ENCODE measurements at regions not wholly inside any gene's neighbourhood (a gene's known extent, or its start where the extent isn't known, plus 50 kb on each side); places are given as distances from the start of the nearest gene placed in this dataset.

GRCh38 chr2:415986-416610, 128.2 kb upstream of the ALKAL2 start:
- FAIRE-seq (no peak), DNase-seq (ENCODE audit: low read depth, low spot score) (no peak)
- Histone ChIP-seq H3K79me2 (ENCODE audit: control insufficient read depth, insufficient read depth, low read length) (no peaks in the 10 kb centered on the region), H3K27ac (ENCODE audit: insufficient read depth, low read depth, low read length) (no peak overlapping the region), H3K4me2 (ENCODE audit: insufficient read depth, low read length) (no peak overlapping the region), H3K36me3 (ENCODE audit: control insufficient read depth in 2 of 2, extremely low read depth in 1 of 2, insufficient read depth in 2 of 2, low read length in 2 of 2) (no peaks in the 10 kb centered on the region), H3K9me1 (replicated peaks; ENCODE audit: control insufficient read depth, extremely low read depth, insufficient read depth, low read length) (no peaks in the 10 kb centered on the region), H3K9me3 (replicated peaks; ENCODE audit: control insufficient read depth, insufficient read depth, low read length) (no peaks in the 10 kb centered on the region), H3K4me3 (replicated peaks in 1 of 3; ENCODE audit: insufficient read depth in 1 of 3, low read depth in 1 of 3, low read length in 3 of 3) (no peak overlapping the region), H4K20me1 (replicated peaks; ENCODE audit: control insufficient read depth, extremely low read depth, insufficient read depth, low read length) (no peaks in the 10 kb centered on the region), H3K27me3 (ENCODE audit: control insufficient read depth in 2 of 2, insufficient read depth in 2 of 2, low read length in 2 of 2) (no peaks in the 10 kb centered on the region), H3K4me1 (ENCODE audit: control insufficient read depth, extremely low read depth, insufficient read depth, low read length) (no peaks in the 10 kb centered on the region), H2AFZ (ENCODE audit: low read depth, low read length) (no peak overlapping the region), H3K9ac (replicated peaks; ENCODE audit: extremely low read depth, insufficient read depth, low read length) (no peak overlapping the region)
- ChIA-PET POLR2A (no interaction called here), CTCF (no interaction called here)
- intact Hi-C loops (cut with micrococcal nuclease) (no loop called here), dilution Hi-C loops (cut with MboI; ENCODE audit: extremely low pct_ligation_motif_present, low sequenced_read_pairs) (no loop called here)
- no TSS peak for BruUV-seq (replicated peaks)
- TF ChIP-seq POLR2AphosphoS5 (IDR thresholded peaks at IDR 0.05; ENCODE audit: insufficient read depth, low read depth, low read length) (no peak), EZH2 (IDR thresholded peaks at IDR 0.05; ENCODE audit: borderline replicate concordance, low read depth, low read length, severe bottlenecking) (no peak), MYC (IDR thresholded peaks at IDR 0.05; ENCODE audit: low read depth, low read length) (no peak), MAX (IDR thresholded peaks at IDR 0.05; ENCODE audit: insufficient read depth, insufficient read length) (no peak), GATA2 (IDR thresholded peaks at IDR 0.05; ENCODE audit: insufficient read depth, insufficient read length, low read depth, low read length) (no peak), JUN (IDR thresholded peaks at IDR 0.05; ENCODE audit: borderline replicate concordance, insufficient read depth, insufficient read length, low read depth) (no peak), POLR2A (IDR thresholded peaks at IDR 0.05; ENCODE audit: low read depth, low read length) (no peak), FOS (IDR thresholded peaks at IDR 0.05; ENCODE audit: borderline replicate concordance, insufficient read depth, low read length) (no peak), CTCF (IDR thresholded peaks at IDR 0.05; ENCODE audit: extremely low read depth in 1 of 2, insufficient read depth in 1 of 2, low read depth in 1 of 2, low read length in 2 of 2) (no peak)

Measured in endothelial cell of umbilical vein (primary cell).